ENCODE measurements at regions not wholly inside any gene's neighbourhood (a gene's known extent, or its start where the extent isn't known, plus 50 kb on each side); places are given as distances from the start of the nearest gene placed in this dataset.
A peak's percentile ranks its signal among the peaks of the same experiment; 100 is the strongest.

- H3T11ph ChIP-seq (ENCODE audit: low read length), result no peak overlapping the region
- no peak overlapping the region for H2BK20ac ChIP-seq (ENCODE audit: low read depth, low read length, poor library complexity, severe bottlenecking)
- no peaks in the 10 kb centered on the region for H4K20me1 ChIP-seq (ENCODE audit: control insufficient read depth, insufficient read depth, insufficient read length)
- TF ChIP-seq CTCF (conservative IDR thresholded peaks at IDR 0.05), result no peak
- no peak overlapping the region for H2BK120ac ChIP-seq (ENCODE audit: low read depth, low read length, poor library complexity, severe bottlenecking)
- H3K4me2 ChIP-seq (ENCODE audit: insufficient read depth, insufficient read length, low read length), result peak overlapping the region; percentile 40
- H3K14ac ChIP-seq (ENCODE audit: insufficient read depth, low read length), result no peak overlapping the region
- no CpG with 5 or more reads among the region's 8 CpGs for WGBS (ENCODE audit: extremely low coverage, insufficient read length, low lambda C conversion rate)
- Mint-ChIP-seq H3K36me3 (ENCODE audit: insufficient read depth in 1 of 3, low read depth in 3 of 3) (peaks cover 0 to 21% (median 0%) of the 10 kb centered on the region in 3 experiments; a peak in 4 of 7 replicates), H3K27ac (peak overlapping the region in 2 of 3 experiments; percentile 76 to 78; a peak in 5 of 7 replicates), H3K27me3 (ENCODE audit: low read depth) (no peaks in the 10 kb centered on the region), H3K4me1 (peaks cover 12 to 20% of the 10 kb centered on the region in 2 experiments), H3K9me3 (peaks cover under 1 to 13% of the 10 kb centered on the region in 2 experiments; a peak in 3 of 5 replicates), H3K4me3 (no peak overlapping the region)
- H4K91ac ChIP-seq (ENCODE audit: insufficient read length, low read depth, low read length), result no peak overlapping the region
- H3K23ac ChIP-seq (ENCODE audit: insufficient read length, low read depth, low read length), result no peak overlapping the region
- DNase-seq, result peak; percentile 95
- no peak overlapping the region for H2BK12ac ChIP-seq (ENCODE audit: insufficient read length, low read depth, low read length)
- no peaks in the 10 kb centered on the region for H3K9me3 ChIP-seq (ENCODE audit: control insufficient read depth, low read depth, low read length)
- H3K79me1 ChIP-seq (ENCODE audit: insufficient read depth, low read depth, low read length, poor library complexity, severe bottlenecking), result no peaks in the 10 kb centered on the region
- H3K27me3 ChIP-seq (ENCODE audit: insufficient read depth, low read length), result no peaks in the 10 kb centered on the region
- H3K4ac ChIP-seq (ENCODE audit: low read depth, low read length), result no peak overlapping the region
- H4K5ac ChIP-seq (ENCODE audit: insufficient read length, low read depth, low read length), result no peak overlapping the region
- no peak overlapping the region for H4K8ac ChIP-seq (replicated peaks; ENCODE audit: insufficient read length, low read depth, low read length)
- H2BK5ac ChIP-seq (ENCODE audit: insufficient read length, low read length), result no peak overlapping the region
- H2AK5ac ChIP-seq (ENCODE audit: insufficient read length, low read length), result no peak overlapping the region
- no peaks in the 10 kb centered on the region; the same call in 1 of the 2 replicates for H3K4me1 ChIP-seq (ENCODE audit: insufficient read depth, low read length)
- no peak overlapping the region for H3K56ac ChIP-seq (ENCODE audit: insufficient read length, low read depth, low read length)
- no peak overlapping the region for H2BK15ac ChIP-seq (ENCODE audit: low read depth, low read length)
- peak overlapping the region; percentile 66 for H3K27ac ChIP-seq (ENCODE audit: insufficient read length, low read depth, low read length)
- no peak overlapping the region for H2AFZ ChIP-seq (ENCODE audit: low read length)
- H3K23me2 ChIP-seq (ENCODE audit: insufficient read length, low read depth, low read length, poor library complexity, severe bottlenecking), result no peaks in the 10 kb centered on the region
- no peak overlapping the region for H3K9ac ChIP-seq (ENCODE audit: extremely low read depth, insufficient read length, low read length)
- no peaks in the 10 kb centered on the region for H3K79me2 ChIP-seq (ENCODE audit: insufficient read depth, low read length)
- no peak overlapping the region for H3K18ac ChIP-seq (ENCODE audit: insufficient read length, low read depth, low read length)
Measured at GRCh38 chr18:29711932-29712331, 1330.6 kb downstream of the DSC3 start.
